Esophagus muscularis mucosa (tissue), 4 donors: ENCODE measurements at regions not wholly inside any gene's neighbourhood (a gene's known extent, or its start where the extent isn't known, plus 50 kb on each side); places are given as distances from the start of the nearest gene placed in this dataset.

ENCODE experiments used
- DNase-seq: peaks from one replicate; pipeline ENCODE4 v3.0.0-alpha.2; 2017; ENCODE audit errors: extremely low spot score
- H3K27ac ChIP-seq, 4 donors: fragments of 200-600 bp; sonication (generic); replicated peaks in 1 of 4; 1 replicate in 3 of 4; 2 replicates in 1 of 4; pipeline ENCODE4 v1.5.1; 2016 to 2019; ENCODE audit warnings: mild to moderate bottlenecking in 1 of 4
- H3K27me3 ChIP-seq, 4 donors: fragments of 200-600 bp; sonication (generic); one replicate each; pipeline versions ENCODE4 v1.5.1 to v1.6.0; 2016 to 2019
- H3K36me3 ChIP-seq, 4 donors: fragments of 200-600 bp; sonication (generic); one replicate each; pipeline ENCODE4 v1.5.1; 2016 to 2019
- H3K4me1 ChIP-seq, 4 donors: fragments of 200-600 bp; sonication (generic); one replicate each; pipeline ENCODE4 v1.5.1; 2016 to 2019
- H3K4me3 ChIP-seq, 4 donors: fragments of 200-600 bp; sonication (generic); 1 replicate in 2 of 4; 2 replicates in 2 of 4; pipeline ENCODE4 v1.5.1; 2016 to 2019; ENCODE audit warnings: mild to moderate bottlenecking in 4 of 4, moderate library complexity in 1 of 4
- H3K9me3 ChIP-seq, 4 donors: fragments of 200-600 bp; sonication (generic); 1 replicate in 3 of 4; 2 replicates in 1 of 4; pipeline ENCODE4 v1.5.1; 2016 to 2019
- CTCF ChIP-seq, 3 experiments: fragments of 200-600 bp in 2 of 3; fragments of 450-650 bp in 1 of 3; sonication (generic) in 2 of 3; IDR thresholded peaks; one replicate each; pipeline ENCODE4 v1.5.1; 2017 to 2019; ENCODE audit warnings: antibody characterized with exemption in 3 of 3, mild to moderate bottlenecking in 2 of 3, moderate library complexity in 1 of 3
- EP300 ChIP-seq: sonication (generic); formaldehyde crosslinking; IDR thresholded peaks from one replicate; pipeline ENCODE4 v1.6.1; 2017; ENCODE audit warnings: antibody characterized with exemption
- POLR2A ChIP-seq: fragments of 450-650 bp; IDR thresholded peaks from one replicate; pipeline ENCODE4 v1.6.1; 2017; ENCODE audit warnings: antibody characterized with exemption, moderate library complexity, mild to moderate bottlenecking, low read depth
- POLR2AphosphoS5 ChIP-seq, 2 donors: sonication (generic); formaldehyde crosslinking; IDR thresholded peaks; one replicate each; pipeline ENCODE4 v1.6.1; 2017; ENCODE audit warnings: antibody characterized with exemption in 2 of 2
- WGBS: methylation state at CpG from one replicate; pipeline ENCODE4 v1.1.5; 2018; 5-methylcytosine and 5-hydroxymethylcytosine counted together
- intact Hi-C: fragments of 100-400 bp; cut with DNase I; formaldehyde crosslinking; loops from one replicate; pipeline ENCODE4 v1.15.1; 2023

- Histone ChIP-seq H3K4me1 (no peaks in the 10 kb centered on the region), H3K4me3 (no peak overlapping the region), H3K27me3 (no peaks in the 10 kb centered on the region), H3K27ac (no peak overlapping the region), H3K9me3 (peaks cover 0 to 17% (median 10%) of the 10 kb centered on the region in 4 donors), H3K36me3 (no peaks in the 10 kb centered on the region)
- intact Hi-C loops = no loop called here
- 58% methylated on average over 3 of the region's 3 CpGs for WGBS
- no peak for TF ChIP-seq POLR2A
- no peak for TF ChIP-seq EP300
- no peak for TF ChIP-seq CTCF (IDR thresholded peaks at IDR 0.05)
- no peak for TF ChIP-seq POLR2AphosphoS5 (IDR thresholded peaks at IDR 0.05)
- no peak for DNase-seq
These were observed 499.9 kb downstream of the SLC4A3 start for GRCh38 chr2:220127311-220127710.

GRCh38 chr2:220127876-220128275, 500.4 kb downstream of the SLC4A3 start:
- intact Hi-C loops = no loop called here
- no peak for DNase-seq

GRCh38 chr2:220129391-220129790, 502.0 kb downstream of the SLC4A3 start:
- intact Hi-C loops = no loop called here
- Histone ChIP-seq H3K36me3 (no peaks in the 10 kb centered on the region), H3K27ac (no peak overlapping the region), H3K4me3 (no peak overlapping the region), H3K4me1 (no peaks in the 10 kb centered on the region), H3K27me3 (no peaks in the 10 kb centered on the region), H3K9me3 (peaks cover 0 to 17% (median 10%) of the 10 kb centered on the region in 4 donors)
- no peak for TF ChIP-seq CTCF (IDR thresholded peaks at IDR 0.05)
- TF ChIP-seq POLR2AphosphoS5 (IDR thresholded peaks at IDR 0.05) = no peak
- TF ChIP-seq EP300 = no peak
- no peak for TF ChIP-seq POLR2A
- DNase-seq = peak; percentile 77
- WGBS = 50% methylated on average over 7 of the region's 7 CpGs

More at GRCh38 chr2:220127876-220128275, 500.4 kb downstream of the SLC4A3 start:
- H3K27ac ChIP-seq = no peak overlapping the region
- no peaks in the 10 kb centered on the region for H3K36me3 ChIP-seq
- H3K27me3 ChIP-seq = no peaks in the 10 kb centered on the region
- no peaks in the 10 kb centered on the region for H3K4me1 ChIP-seq
- peaks cover 0 to 17% (median 10%) of the 10 kb centered on the region in 4 donors for H3K9me3 ChIP-seq
- 44% methylated on average over 5 of the region's 5 CpGs for WGBS
- TF ChIP-seq CTCF (IDR thresholded peaks at IDR 0.05) (no peak), POLR2AphosphoS5 (IDR thresholded peaks at IDR 0.05) (no peak), POLR2A (no peak), EP300 (no peak)
- no peak overlapping the region for H3K4me3 ChIP-seq

GRCh38 chr2:220134756-220135534, 507.5 kb downstream of the SLC4A3 start:
- no peak for DNase-seq
- WGBS = 66% methylated on average over 6 of the region's 6 CpGs
- H3K36me3 ChIP-seq = no peaks in the 10 kb centered on the region
- H3K27me3 ChIP-seq = no peaks in the 10 kb centered on the region
- H3K27ac ChIP-seq = no peak overlapping the region
- peaks cover 0 to 17% (median 10%) of the 10 kb centered on the region in 4 donors for H3K9me3 ChIP-seq
- TF ChIP-seq POLR2A (no peak), CTCF (IDR thresholded peaks at IDR 0.05) (no peak), EP300 (no peak), POLR2AphosphoS5 (IDR thresholded peaks at IDR 0.05) (no peak)
- no peak overlapping the region for H3K4me3 ChIP-seq
- intact Hi-C loops = no loop called here
- H3K4me1 ChIP-seq = no peaks in the 10 kb centered on the region

GRCh38 chr2:220143336-220143735, 515.9 kb downstream of the SLC4A3 start:
- H3K36me3 ChIP-seq = no peaks in the 10 kb centered on the region
- no peak overlapping the region for H3K27ac ChIP-seq
- no peaks in the 10 kb centered on the region for H3K4me1 ChIP-seq
- no peak overlapping the region for H3K4me3 ChIP-seq
- H3K27me3 ChIP-seq = no peaks in the 10 kb centered on the region
- intact Hi-C loops = no loop called here
- DNase-seq = peak; percentile 50
- peaks cover 0 to 4% (median 0%) of the 10 kb centered on the region in 4 donors for H3K9me3 ChIP-seq
- 60% methylated on average over 2 of the region's 2 CpGs for WGBS
- TF ChIP-seq EP300 (no peak), CTCF (IDR thresholded peaks at IDR 0.05) (no peak), POLR2A (no peak)
